ENCODE measurements at regions not wholly inside any gene's neighbourhood (a gene's known extent, or its start where the extent isn't known, plus 50 kb on each side); places are given as distances from the start of the nearest gene placed in this dataset.

- TF ChIP-seq ZNF416 (CRISPR knock-in tag; IDR thresholded peaks at IDR 0.05) (no peak), ZNF423 (CRISPR knock-in tag; IDR thresholded peaks at IDR 0.05) (no peak), TEAD4 (CRISPR knock-in tag; IDR thresholded peaks at IDR 0.05) (no peak), OVOL2 (CRISPR knock-in tag; IDR thresholded peaks at IDR 0.05; ENCODE audit: borderline replicate concordance) (no peak), ZNF317 (CRISPR knock-in tag; IDR thresholded peaks at IDR 0.05; ENCODE audit: borderline replicate concordance, low read depth) (no peak), ATF2 (CRISPR knock-in tag; IDR thresholded peaks at IDR 0.05; ENCODE audit: borderline replicate concordance, low read depth) (no peak)
- ATAC-seq, result no peak
Measured at GRCh38 chr6:114435985-114436384, 93.2 kb upstream of the HS3ST5 start.

DNA sequence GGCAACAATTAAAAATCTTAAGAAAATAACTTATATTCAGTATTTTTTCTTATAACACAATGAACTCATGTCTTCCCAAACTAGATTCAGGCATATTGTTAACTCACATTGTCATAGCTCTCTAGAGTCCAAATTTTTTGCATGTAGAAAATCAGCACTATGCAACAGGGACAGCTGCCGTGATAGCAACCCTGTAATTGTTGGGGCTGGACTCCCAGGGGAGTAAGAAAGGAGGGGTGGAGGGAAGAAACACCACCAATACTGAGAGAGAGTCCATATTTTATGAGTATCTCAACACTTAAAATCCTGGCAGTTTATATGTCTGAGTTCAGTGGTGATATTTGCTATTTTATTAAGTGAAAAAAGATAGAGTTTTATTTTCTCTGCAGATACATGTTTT, 89.6 kb upstream of the HS3ST5 start:
- no peak overlapping the region for H3K4me3 Mint-ChIP-seq

More at GRCh38 chr6:114435985-114436384, 93.2 kb upstream of the HS3ST5 start:
- H3K27ac Mint-ChIP-seq, result no peak overlapping the region
- H3K4me1 Mint-ChIP-seq, result peaks cover 47% of the 10 kb centered on the region
- ChIA-PET POLR2A (no interaction called here), CTCF (no interaction called here)
- H3K36me3 Mint-ChIP-seq, result peaks cover 8% of the 10 kb centered on the region
- no peaks in the 10 kb centered on the region for H3K27me3 Mint-ChIP-seq (ENCODE audit: low read depth)
- H3K4me3 Mint-ChIP-seq, result no peak overlapping the region
- H3K9me3 Mint-ChIP-seq, result no peaks in the 10 kb centered on the region
- DNase-seq (ENCODE audit: low spot score), result no peak

More for the DNA sequence above, 89.6 kb upstream of the HS3ST5 start:
- Mint-ChIP-seq H3K4me1 (peaks cover 58% of the 10 kb centered on the region), H3K9me3 (no peaks in the 10 kb centered on the region), H3K27me3 (ENCODE audit: low read depth) (no peaks in the 10 kb centered on the region), H3K36me3 (peaks cover 11% of the 10 kb centered on the region), H3K27ac (no peak overlapping the region)
- POLR2A ChIA-PET, result no interaction called here
- DNase-seq (ENCODE audit: low spot score) (no peak), ATAC-seq (no peak)
- no peak for TF ChIP-seq IRF1 (CRISPR knock-in tag; IDR thresholded peaks at IDR 0.05)
- TF ChIP-seq, protein P1, sequence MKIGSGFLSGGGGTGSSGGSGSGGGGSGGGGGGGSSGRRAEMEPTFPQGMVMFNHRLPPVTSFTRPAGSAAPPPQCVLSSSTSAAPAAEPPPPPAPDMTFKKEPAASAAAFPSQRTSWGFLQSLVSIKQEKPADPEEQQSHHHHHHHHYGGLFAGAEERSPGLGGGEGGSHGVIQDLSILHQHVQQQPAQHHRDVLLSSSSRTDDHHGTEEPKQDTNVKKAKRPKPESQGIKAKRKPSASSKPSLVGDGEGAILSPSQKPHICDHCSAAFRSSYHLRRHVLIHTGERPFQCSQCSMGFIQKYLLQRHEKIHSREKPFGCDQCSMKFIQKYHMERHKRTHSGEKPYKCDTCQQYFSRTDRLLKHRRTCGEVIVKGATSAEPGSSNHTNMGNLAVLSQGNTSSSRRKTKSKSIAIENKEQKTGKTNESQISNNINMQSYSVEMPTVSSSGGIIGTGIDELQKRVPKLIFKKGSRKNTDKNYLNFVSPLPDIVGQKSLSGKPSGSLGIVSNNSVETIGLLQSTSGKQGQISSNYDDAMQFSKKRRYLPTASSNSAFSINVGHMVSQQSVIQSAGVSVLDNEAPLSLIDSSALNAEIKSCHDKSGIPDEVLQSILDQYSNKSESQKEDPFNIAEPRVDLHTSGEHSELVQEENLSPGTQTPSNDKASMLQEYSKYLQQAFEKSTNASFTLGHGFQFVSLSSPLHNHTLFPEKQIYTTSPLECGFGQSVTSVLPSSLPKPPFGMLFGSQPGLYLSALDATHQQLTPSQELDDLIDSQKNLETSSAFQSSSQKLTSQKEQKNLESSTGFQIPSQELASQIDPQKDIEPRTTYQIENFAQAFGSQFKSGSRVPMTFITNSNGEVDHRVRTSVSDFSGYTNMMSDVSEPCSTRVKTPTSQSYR (CRISPR knock-in tag; IDR thresholded peaks at IDR 0.05), result no peak
- no peak for TF ChIP-seq AFF4 (CRISPR knock-in tag; IDR thresholded peaks at IDR 0.05; ENCODE audit: borderline replicate concordance)
- TF ChIP-seq GTF2I (CRISPR knock-in tag; conservative IDR thresholded peaks at IDR 0.05), result no peak
- no peak for TF ChIP-seq RORB (CRISPR knock-in tag; IDR thresholded peaks at IDR 0.05)
- TF ChIP-seq, protein P2, sequence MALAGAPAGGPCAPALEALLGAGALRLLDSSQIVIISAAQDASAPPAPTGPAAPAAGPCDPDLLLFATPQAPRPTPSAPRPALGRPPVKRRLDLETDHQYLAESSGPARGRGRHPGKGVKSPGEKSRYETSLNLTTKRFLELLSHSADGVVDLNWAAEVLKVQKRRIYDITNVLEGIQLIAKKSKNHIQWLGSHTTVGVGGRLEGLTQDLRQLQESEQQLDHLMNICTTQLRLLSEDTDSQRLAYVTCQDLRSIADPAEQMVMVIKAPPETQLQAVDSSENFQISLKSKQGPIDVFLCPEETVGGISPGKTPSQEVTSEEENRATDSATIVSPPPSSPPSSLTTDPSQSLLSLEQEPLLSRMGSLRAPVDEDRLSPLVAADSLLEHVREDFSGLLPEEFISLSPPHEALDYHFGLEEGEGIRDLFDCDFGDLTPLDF (CRISPR knock-in tag; IDR thresholded peaks at IDR 0.05), result no peak
- TF ChIP-seq, protein P3, sequence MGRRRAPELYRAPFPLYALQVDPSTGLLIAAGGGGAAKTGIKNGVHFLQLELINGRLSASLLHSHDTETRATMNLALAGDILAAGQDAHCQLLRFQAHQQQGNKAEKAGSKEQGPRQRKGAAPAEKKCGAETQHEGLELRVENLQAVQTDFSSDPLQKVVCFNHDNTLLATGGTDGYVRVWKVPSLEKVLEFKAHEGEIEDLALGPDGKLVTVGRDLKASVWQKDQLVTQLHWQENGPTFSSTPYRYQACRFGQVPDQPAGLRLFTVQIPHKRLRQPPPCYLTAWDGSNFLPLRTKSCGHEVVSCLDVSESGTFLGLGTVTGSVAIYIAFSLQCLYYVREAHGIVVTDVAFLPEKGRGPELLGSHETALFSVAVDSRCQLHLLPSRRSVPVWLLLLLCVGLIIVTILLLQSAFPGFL (CRISPR knock-in tag; IDR thresholded peaks at IDR 0.05; ENCODE audit: borderline replicate concordance), result no peak
- TF ChIP-seq, protein P4, sequence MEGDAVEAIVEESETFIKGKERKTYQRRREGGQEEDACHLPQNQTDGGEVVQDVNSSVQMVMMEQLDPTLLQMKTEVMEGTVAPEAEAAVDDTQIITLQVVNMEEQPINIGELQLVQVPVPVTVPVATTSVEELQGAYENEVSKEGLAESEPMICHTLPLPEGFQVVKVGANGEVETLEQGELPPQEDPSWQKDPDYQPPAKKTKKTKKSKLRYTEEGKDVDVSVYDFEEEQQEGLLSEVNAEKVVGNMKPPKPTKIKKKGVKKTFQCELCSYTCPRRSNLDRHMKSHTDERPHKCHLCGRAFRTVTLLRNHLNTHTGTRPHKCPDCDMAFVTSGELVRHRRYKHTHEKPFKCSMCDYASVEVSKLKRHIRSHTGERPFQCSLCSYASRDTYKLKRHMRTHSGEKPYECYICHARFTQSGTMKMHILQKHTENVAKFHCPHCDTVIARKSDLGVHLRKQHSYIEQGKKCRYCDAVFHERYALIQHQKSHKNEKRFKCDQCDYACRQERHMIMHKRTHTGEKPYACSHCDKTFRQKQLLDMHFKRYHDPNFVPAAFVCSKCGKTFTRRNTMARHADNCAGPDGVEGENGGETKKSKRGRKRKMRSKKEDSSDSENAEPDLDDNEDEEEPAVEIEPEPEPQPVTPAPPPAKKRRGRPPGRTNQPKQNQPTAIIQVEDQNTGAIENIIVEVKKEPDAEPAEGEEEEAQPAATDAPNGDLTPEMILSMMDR (IDR thresholded peaks at IDR 0.05), result no peak
- no peak for TF ChIP-seq ESRRA (CRISPR knock-in tag; IDR thresholded peaks at IDR 0.05; ENCODE audit: borderline replicate concordance)
- TF ChIP-seq NFYB (CRISPR knock-in tag; conservative IDR thresholded peaks at IDR 0.05; ENCODE audit: low read depth), result no peak
- no peak for TF ChIP-seq CREB1 (CRISPR knock-in tag; IDR thresholded peaks at IDR 0.05)
- no peak for TF ChIP-seq NR2C2 (CRISPR knock-in tag; IDR thresholded peaks at IDR 0.05)
- no peak for TF ChIP-seq HMGA2 (CRISPR knock-in tag; IDR thresholded peaks at IDR 0.05)
- no peak for TF ChIP-seq ETV6 (CRISPR knock-in tag; IDR thresholded peaks at IDR 0.05)
- TF ChIP-seq, protein P5, sequence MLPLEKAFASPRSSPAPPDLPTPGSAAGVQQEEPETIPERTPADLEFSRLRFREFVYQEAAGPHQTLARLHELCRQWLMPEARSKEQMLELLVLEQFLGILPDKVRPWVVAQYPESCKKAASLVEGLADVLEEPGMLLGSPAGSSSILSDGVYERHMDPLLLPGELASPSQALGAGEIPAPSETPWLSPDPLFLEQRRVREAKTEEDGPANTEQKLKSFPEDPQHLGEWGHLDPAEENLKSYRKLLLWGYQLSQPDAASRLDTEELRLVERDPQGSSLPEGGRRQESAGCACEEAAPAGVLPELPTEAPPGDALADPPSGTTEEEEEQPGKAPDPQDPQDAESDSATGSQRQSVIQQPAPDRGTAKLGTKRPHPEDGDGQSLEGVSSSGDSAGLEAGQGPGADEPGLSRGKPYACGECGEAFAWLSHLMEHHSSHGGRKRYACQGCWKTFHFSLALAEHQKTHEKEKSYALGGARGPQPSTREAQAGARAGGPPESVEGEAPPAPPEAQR (CRISPR knock-in tag; IDR thresholded peaks at IDR 0.05), result no peak
- no peak for TF ChIP-seq ZNF396 (CRISPR knock-in tag; IDR thresholded peaks at IDR 0.05; ENCODE audit: borderline replicate concordance)
- CTCF ChIA-PET, result interaction anchor here (2.2 kb wide), 1 partner anchor 89 kb away, joined by 7 read pairs; the partner anchor contains the start of gene HS3ST5
